ENCODE measurements at regions not wholly inside any gene's neighbourhood (a gene's known extent, or its start where the extent isn't known, plus 50 kb on each side); places are given as distances from the start of the nearest gene placed in this dataset.

DNA sequence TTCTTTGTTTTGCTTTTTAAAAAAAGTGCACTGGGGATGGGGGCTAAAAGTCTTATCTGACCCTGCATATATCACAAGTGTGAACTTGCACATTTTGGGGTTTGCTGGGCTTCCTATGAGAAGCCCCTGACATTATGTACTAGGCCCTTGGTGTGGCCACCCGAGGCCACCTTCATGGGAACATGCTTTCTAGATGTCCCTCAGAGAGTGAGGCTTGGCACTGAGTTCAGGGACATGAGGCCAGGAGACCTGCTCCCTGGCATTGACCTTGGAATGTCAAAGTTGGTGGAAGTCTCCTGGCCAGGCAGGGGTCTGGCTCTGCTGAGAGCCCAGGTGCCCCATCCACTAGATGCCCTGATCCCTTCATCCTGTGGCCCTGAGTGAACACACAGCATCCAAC, 536.2 kb downstream of the TCERG1L start:
- Histone ChIP-seq H2AK5ac (ENCODE audit: insufficient read length, low read length) (no peak overlapping the region), H4K91ac (ENCODE audit: insufficient read length, low read depth, low read length) (no peak overlapping the region), H2BK12ac (ENCODE audit: insufficient read length, low read depth, low read length) (no peak overlapping the region), H3K9ac (ENCODE audit: extremely low read depth, insufficient read length, low read length) (no peak overlapping the region), H2BK120ac (ENCODE audit: low read depth, low read length, poor library complexity, severe bottlenecking) (no peak overlapping the region), H2BK15ac (ENCODE audit: low read depth, low read length) (no peak overlapping the region), H3K56ac (ENCODE audit: insufficient read length, low read depth, low read length) (no peak overlapping the region), H3K4me2 (ENCODE audit: insufficient read depth, insufficient read length, low read length) (no peak overlapping the region), H3K18ac (ENCODE audit: insufficient read length, low read depth, low read length) (no peak overlapping the region), H3K23me2 (ENCODE audit: insufficient read length, low read depth, low read length, poor library complexity, severe bottlenecking) (no peaks in the 10 kb centered on the region), H3K79me1 (ENCODE audit: insufficient read depth, low read depth, low read length, poor library complexity, severe bottlenecking) (no peaks in the 10 kb centered on the region), H3K23ac (ENCODE audit: insufficient read length, low read depth, low read length) (no peak overlapping the region), H3K27ac (ENCODE audit: insufficient read length, low read depth, low read length) (no peak overlapping the region), H3K27me3 (ENCODE audit: insufficient read depth, low read length) (no peaks in the 10 kb centered on the region), H2AFZ (ENCODE audit: low read length) (no peak overlapping the region), H2BK5ac (ENCODE audit: insufficient read length, low read length) (no peak overlapping the region), H4K20me1 (ENCODE audit: control insufficient read depth, insufficient read depth, insufficient read length) (peaks cover 3% of the 10 kb centered on the region), H3T11ph (ENCODE audit: low read length) (no peak overlapping the region), H4K5ac (ENCODE audit: insufficient read length, low read depth, low read length) (no peak overlapping the region), H3K4ac (ENCODE audit: low read depth, low read length) (no peak overlapping the region), H3K14ac (ENCODE audit: insufficient read depth, low read length) (no peak overlapping the region), H2BK20ac (ENCODE audit: low read depth, low read length, poor library complexity, severe bottlenecking) (no peak overlapping the region), H3K79me2 (ENCODE audit: insufficient read depth, low read length) (no peaks in the 10 kb centered on the region), H3K4me1 (ENCODE audit: insufficient read depth, low read length) (no peaks in the 10 kb centered on the region), H3K9me3 (ENCODE audit: control insufficient read depth, low read depth, low read length) (no peaks in the 10 kb centered on the region), H4K8ac (replicated peaks; ENCODE audit: insufficient read length, low read depth, low read length) (no peak overlapping the region)
- TF ChIP-seq, protein P1, sequence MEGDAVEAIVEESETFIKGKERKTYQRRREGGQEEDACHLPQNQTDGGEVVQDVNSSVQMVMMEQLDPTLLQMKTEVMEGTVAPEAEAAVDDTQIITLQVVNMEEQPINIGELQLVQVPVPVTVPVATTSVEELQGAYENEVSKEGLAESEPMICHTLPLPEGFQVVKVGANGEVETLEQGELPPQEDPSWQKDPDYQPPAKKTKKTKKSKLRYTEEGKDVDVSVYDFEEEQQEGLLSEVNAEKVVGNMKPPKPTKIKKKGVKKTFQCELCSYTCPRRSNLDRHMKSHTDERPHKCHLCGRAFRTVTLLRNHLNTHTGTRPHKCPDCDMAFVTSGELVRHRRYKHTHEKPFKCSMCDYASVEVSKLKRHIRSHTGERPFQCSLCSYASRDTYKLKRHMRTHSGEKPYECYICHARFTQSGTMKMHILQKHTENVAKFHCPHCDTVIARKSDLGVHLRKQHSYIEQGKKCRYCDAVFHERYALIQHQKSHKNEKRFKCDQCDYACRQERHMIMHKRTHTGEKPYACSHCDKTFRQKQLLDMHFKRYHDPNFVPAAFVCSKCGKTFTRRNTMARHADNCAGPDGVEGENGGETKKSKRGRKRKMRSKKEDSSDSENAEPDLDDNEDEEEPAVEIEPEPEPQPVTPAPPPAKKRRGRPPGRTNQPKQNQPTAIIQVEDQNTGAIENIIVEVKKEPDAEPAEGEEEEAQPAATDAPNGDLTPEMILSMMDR (conservative IDR thresholded peaks at IDR 0.05): no peak
- Mint-ChIP-seq H3K27ac (no peak overlapping the region), H3K36me3 (ENCODE audit: insufficient read depth in 1 of 3, low read depth in 3 of 3) (no peaks in the 10 kb centered on the region), H3K4me1 (peaks cover 4 to 11% of the 10 kb centered on the region in 2 experiments; a peak in 3 of 4 replicates), H3K9me3 (peaks cover under 1 to 3% of the 10 kb centered on the region in 2 experiments; a peak in 2 of 5 replicates), H3K4me3 (no peak overlapping the region), H3K27me3 (ENCODE audit: low read depth) (no peaks in the 10 kb centered on the region)
- no peak for DNase-seq
- no CpG with 5 or more reads among the region's 1 CpG for WGBS (ENCODE audit: extremely low coverage, insufficient read length, low lambda C conversion rate)

Data from H9 (cell line).